NCI-H345 treated with DMSO at 0.1 percent for 48 hours (cell line): ENCODE measurements at regions not wholly inside any gene's neighbourhood (a gene's known extent, or its start where the extent isn't known, plus 50 kb on each side); places are given as distances from the start of the nearest gene placed in this dataset.
"Not testable (repeated sequence)": the region's sequence is repeated elsewhere in the genome, so short reads cannot be mapped to it uniquely, and the experiment has no call there.

Experiments
- DNase-seq: peaks from one replicate; lab custom pipeline; 2025; ENCODE audit not compliant: unreplicated experiment; lab: John Stamatoyannopoulos, UW

DNA sequence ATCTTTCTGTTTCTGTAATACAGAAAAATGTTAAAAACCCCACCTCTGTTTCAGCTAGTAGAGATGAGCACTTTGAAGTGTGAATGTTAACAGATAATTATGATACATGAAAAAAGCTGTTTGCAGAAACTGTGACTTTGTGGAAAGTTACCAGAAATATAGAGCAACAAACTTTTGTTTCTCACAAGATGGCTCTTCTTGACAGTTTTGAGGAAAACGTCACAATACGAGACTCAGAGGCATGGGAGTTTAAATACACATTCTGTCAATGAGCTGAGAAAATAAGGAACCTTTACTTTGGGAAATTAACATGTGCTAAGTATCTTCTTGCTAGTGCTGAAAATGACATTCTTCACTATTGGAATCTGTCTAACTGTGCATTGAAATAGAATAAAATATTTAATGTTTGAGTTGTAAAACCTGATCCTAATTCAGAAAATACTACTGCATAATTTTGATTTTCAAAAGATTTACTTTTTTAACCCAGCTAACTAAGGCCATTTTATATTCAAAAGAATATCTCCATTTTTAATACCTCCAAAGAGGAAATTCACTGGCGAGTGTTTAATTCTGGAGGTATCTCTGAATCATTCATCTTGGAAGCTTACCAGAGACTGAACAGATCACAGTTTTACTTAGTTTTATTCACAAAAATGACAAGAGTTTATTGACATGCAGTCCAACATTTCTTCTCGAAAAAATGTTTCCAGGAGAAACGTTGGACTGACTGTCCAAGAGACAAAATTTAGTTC, 308.9 kb upstream of the LRFN5 start:
- DNase-seq = no peak

DNA sequence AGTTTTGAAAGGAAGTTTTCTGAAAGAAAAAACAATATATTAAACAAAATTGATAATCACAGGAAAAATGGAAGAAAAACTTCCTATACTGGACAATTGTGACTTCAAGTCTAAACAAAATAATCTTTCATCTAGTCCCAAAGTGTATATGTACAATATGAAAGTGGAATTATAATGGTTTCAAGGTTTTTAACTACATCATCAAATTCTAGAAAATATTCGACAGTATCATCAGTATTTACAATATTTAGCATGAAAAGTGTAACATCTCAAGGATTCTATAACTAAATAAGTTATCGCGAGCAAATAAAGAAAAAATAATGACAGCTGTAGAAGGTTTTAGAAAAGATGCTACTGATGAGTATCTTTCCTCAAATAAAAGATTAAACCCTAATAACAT, 310.9 kb upstream of the LRFN5 start:
- no peak for DNase-seq

GRCh38 chr14:41289025-41289424, 317.7 kb upstream of the LRFN5 start:
- DNase-seq = no peak

DNA sequence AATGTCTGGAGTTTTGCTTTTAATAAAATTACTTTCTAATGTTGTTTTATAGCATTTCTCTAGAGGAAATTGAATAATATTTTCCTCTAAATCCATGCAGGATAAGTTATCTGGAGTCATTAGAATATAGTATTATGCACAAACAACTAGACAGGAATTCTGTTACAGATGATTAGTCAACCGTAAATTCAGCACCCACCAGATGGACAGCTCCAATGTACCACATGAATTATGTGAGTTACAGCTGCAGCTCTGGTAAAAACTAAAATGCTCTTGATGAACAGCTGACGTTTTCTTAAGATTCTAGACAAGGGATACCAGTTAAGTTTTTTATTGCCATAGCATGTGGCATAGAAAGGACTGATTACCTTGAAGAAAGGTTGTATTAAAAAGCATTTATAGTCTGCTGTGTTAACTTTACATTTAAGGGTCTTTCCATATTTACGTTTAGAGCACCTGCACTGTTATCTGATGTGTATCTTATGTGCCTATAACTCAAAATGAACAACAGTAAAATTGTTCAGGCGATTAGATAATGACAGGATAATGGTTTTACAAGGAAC, 321.4 kb upstream of the LRFN5 start:
- DNase-seq = no peak

- no peak for DNase-seq
Observed at GRCh38 chr14:41280745-41281144, 325.9 kb upstream of the LRFN5 start.

DNA sequence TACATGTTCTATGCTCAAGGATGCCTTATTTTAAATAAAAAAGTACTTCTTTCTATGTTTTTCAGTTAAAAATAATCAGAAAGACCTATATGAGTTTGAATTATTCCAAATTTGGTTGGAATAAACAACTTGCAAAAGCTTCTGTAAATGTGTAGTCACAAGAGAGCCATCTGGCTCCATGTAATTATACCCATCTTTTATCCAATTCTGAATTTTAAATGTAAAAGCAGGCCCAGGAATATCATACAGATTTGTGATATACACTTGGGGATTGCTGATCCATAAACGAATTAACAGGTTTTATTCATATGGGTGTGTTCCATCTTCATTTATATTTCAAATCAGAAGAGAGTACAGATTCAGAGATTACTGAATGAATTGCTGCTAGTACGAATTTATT, 329.2 kb upstream of the LRFN5 start:
- DNase-seq = no peak

GRCh38 chr14:41257476-41257875, 349.2 kb upstream of the LRFN5 start:
- DNase-seq = no peak

DNA sequence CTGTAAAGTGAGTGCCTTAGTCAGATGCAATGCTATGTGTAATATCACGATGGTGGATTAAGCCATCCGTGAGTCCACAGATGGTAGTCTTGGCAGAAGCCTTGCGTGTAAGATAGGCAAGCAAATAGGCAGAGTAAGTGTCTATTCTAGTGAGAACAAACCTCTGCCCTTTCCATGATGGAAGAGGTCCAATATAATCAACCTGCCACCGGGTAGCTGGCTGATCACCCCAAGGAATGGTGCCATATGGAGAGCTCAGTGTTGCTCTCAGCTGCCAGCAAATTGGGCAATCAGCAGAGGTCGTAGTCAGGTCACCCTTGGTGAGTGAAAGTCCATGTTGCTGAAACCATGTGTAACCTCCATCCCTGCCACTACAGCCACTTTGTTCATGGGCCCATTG, 371.2 kb upstream of the LRFN5 start:
- no peak for DNase-seq

- no peak for DNase-seq
Observed at GRCh38 chr14:41230683-41231082, 376.0 kb upstream of the LRFN5 start.

DNA sequence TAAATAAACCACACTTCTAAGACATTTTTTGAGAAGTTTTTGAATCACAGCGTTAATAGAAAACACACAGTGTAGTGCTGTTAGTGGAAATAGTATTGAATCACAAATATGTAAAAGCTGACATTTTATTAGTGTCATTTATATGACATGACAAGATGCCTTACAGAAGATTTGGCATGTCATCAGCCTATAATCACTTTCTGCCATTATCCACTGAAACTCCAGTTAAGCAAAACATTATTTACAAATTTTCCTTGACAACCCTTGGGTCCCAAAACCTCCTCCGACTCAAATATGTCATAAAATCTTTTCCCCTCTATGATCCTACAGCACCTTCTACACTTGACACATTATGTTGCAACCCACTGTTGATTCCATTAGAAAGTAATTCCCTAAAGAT, 376.9 kb upstream of the LRFN5 start:
- DNase-seq = no peak

DNA sequence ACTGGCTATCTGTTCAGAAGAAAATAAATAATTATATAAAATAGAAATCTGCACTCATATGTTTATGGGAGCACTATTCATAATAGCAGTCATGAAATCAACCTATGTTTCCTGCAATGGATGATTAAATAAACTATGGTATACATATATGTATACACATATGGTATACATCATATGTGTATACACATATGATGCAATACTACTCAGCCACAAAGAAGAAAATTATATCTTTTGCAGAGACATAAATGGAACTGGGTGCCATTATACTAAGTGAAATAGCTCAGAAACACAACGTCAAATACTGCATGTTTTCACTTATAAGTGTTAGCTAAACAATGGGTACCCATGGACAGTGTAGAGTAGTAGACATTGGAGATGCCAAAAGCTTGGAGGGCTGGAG, 381.2 kb upstream of the LRFN5 start:
- no peak for DNase-seq

DNA sequence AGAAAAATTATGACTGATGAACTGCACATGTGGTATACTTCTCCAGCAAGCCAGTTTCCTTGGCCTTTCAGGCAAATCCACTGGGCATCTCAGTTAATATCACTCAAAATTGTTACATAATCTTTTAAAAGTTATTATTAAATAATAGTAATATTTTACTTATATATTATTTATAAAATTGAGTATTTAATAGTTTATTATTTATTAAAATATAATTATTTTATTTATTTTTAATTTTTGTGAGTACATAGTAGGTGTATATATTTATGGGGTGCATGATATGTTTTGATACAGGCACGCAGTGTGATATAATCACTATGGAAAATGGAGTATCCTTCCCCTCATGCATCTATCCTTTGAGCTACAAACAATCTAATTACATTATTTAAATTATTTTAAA, 384.1 kb upstream of the LRFN5 start:
- no peak for DNase-seq

GRCh38 chr14:41214978-41215377, 391.7 kb upstream of the LRFN5 start:
- not testable (repeated sequence) for DNase-seq

DNA sequence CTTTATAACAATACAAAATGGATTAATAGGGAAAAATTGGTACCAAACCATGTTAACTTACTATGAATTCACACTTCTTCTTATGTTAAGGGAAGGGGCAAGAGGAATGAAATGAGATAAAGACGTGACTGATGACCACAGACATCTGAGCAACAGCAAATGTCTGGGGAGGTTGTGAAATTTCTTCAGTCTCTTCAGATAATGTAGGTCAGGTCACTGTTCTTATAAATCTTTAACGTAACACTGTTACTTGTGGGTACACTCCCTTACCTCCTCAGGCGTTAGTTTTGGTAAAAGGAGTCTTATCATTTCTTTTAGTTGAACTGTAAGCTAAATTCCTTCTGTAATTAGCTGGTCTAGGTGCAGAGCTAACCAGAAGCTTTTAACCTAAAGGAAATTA, 405.0 kb upstream of the LRFN5 start:
- DNase-seq = no peak

GRCh38 chr14:41187868-41188267, 418.8 kb upstream of the LRFN5 start:
- no peak for DNase-seq

DNA sequence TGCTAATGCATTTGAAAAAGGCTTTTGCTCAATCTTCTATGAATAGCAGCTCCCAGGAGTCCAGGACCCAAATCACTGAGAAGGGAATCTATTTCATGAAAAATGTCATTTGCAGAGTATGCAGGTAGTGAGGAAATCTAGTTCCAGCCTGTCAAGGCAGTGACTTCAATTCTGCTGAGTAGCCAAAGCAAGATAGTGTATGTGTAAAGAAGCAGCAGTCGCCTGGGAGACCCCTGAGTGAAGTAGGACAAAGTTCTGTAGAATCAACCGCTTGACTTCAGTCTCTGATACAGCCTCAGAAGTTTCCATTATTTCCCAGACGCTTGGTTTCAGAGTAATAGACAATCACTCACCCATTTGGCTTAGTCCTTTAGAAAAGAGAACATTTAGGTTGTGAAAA, 435.6 kb upstream of the LRFN5 start:
- no peak for DNase-seq

GRCh38 chr14:41167040-41167439, 439.6 kb upstream of the LRFN5 start:
- DNase-seq = no peak

DNA sequence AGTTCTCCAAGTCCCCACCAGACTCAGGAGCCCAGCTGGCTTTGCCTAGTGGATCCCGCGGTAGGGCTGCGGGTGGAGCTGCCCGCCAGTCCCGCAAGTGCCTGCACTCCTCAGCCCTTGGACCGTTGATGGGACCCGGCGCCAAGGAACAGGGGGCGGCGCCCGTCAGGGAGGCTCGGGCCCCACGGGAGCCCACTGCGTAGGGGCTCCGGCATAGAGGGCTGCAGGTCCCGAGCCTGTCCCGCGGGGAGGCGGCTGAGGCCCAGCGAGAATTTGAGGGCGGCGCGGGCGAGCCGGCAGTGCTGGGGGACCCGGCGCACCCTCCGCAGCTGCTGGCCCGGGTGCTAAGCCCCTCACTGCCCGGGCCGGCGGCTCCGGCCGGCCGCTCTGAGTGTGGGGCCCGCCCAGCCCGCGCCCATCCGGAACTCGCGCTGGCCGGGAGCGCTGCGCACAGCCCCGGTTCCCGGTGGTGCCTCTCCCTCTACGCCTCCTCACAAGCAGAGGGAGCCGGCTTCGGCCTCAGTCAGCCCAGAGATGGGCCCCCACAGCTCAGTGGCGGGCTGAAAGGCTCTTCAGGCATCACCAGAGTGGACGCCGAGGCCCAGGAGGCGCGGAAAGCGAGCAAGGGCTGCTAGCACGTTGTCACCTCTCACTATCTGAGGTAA, 452.4 kb upstream of the LRFN5 start:
- DNase-seq = no peak

- DNase-seq = no peak
Observed at GRCh38 chr14:41146391-41146790, 460.3 kb upstream of the LRFN5 start.

DNA sequence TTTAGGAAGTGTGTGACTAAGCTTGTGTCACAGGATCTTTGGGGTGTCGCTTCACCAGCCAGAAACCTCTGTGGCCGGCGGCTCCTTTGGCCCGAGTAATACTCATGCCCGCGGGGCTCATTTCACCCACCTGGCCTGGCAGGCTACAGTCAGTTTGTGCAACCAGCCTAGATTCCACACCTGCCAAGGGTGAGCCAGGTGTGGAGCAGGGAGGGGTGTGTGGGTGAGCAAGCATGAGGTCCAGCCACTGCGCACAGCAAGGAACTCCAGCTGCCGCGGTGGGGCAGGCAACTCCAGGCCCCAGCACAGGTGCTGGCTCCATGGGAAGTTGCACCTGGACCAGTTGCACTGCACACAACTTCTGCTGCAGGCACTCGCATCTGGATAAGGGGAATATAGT, 462.3 kb upstream of the LRFN5 start:
- DNase-seq = no peak

GRCh38 chr14:41137741-41138140, 468.9 kb upstream of the LRFN5 start:
- DNase-seq = no peak

DNA sequence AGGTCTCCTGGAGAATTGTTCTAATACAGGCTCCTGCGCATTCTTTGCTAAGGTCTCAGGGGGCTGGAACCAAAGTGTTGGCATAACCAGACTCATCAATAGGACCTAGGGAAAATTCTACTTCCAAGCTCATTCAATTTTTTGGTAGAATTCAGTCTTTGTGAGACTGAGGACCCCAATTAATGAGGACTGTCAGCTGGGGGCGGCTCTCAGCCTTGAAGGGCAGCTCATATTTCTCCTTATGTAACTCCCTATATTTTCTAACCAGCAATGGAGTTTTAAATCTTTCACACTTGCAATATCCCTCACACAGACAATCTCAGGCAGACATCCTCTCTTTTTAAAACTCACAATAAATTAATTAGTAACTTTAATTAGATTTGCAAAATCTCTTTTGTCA, 476.4 kb upstream of the LRFN5 start:
- no peak for DNase-seq

DNA sequence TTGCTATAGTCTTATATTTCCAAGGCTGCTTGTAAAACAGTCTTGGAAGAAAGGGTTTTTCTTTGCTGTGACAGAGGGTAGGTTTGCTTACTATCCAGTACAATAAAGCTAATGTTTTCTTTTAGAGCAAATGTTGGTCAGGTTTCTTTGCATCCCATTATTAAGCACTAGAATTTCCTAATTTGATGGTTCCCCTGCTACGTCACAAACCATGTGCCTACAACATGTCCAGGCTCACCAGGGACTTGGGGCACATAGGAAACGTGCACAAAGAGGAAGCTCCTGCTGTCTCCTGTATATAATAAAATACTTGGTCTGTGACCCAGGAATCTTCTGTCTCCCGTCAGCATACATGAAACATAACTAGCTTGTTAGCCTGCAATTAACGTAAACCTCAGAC, 486.3 kb upstream of the LRFN5 start:
- no peak for DNase-seq
